LNCaP clone FGC (cell line): ENCODE measurements at regions not wholly inside any gene's neighbourhood (a gene's known extent, or its start where the extent isn't known, plus 50 kb on each side); places are given as distances from the start of the nearest gene placed in this dataset.

Source experiments
- DNase-seq: peaks from one replicate; pipeline ENCODE4 v3.0.0-alpha.2; 2011; ENCODE audit warnings: low read depth
- H3K4me3 ChIP-seq: 2 replicates; pipeline ENCODE4 v1.5.1; 2011; ENCODE audit warnings: mild to moderate bottlenecking, low read depth, low read length, control low read depth
- CTCF ChIP-seq: IDR thresholded peaks from 2 replicates; pipeline ENCODE4 v1.5.1; 2012; ENCODE audit warnings: mild to moderate bottlenecking; ENCODE audit not compliant: control insufficient read depth, insufficient read depth; ENCODE audit errors: extremely low read depth

- no peak for DNase-seq
- no peak for TF ChIP-seq CTCF
- H3K4me3 ChIP-seq: no peak overlapping the region
Measured at GRCh38 chr19:31099515-31100205, 249.6 kb downstream of the TSHZ3 start.

- TF ChIP-seq CTCF: no peak
- no peak overlapping the region for H3K4me3 ChIP-seq
- no peak for DNase-seq
Measured at GRCh38 chr19:31098836-31099235, 250.4 kb downstream of the TSHZ3 start.

GRCh38 chr19:31096935-31097545, 252.2 kb downstream of the TSHZ3 start:
- TF ChIP-seq CTCF: no peak
- H3K4me3 ChIP-seq: no peak overlapping the region
- no peak for DNase-seq

- no peak for TF ChIP-seq CTCF
- no peak overlapping the region for H3K4me3 ChIP-seq
- no peak for DNase-seq
Measured at GRCh38 chr19:31096062-31096830, 253.0 kb downstream of the TSHZ3 start.

- no peak overlapping the region for H3K4me3 ChIP-seq
- TF ChIP-seq CTCF: no peak
- DNase-seq: no peak
Measured at GRCh38 chr19:31095100-31095804, 254.0 kb downstream of the TSHZ3 start.

- no peak overlapping the region for H3K4me3 ChIP-seq
- no peak for TF ChIP-seq CTCF
- peak; percentile 37 for DNase-seq
Measured at GRCh38 chr19:31092274-31092673, 257.0 kb downstream of the TSHZ3 start.
